CD14-positive monocyte (primary cell): ENCODE measurements at regions not wholly inside any gene's neighbourhood (a gene's known extent, or its start where the extent isn't known, plus 50 kb on each side); places are given as distances from the start of the nearest gene placed in this dataset.

Experiments used
- DNase-seq, 3 donors: peaks; one replicate each; pipeline ENCODE4 v3.0.0-alpha.2; 2011 to 2022
- H2AFZ ChIP-seq: 2 replicates; pipeline ENCODE4 v1.6.0; 2012; ENCODE audit warnings: mild to moderate bottlenecking, low read depth, low read length, inconsistent platforms; ENCODE audit not compliant: insufficient read depth, poor library complexity, severe bottlenecking
- H3K27ac ChIP-seq, 2 donors: 1 replicate in 1 of 2; 2 replicates in 1 of 2; pipeline ENCODE4 v1.5.1; 2012 to 2013; ENCODE audit warnings: low read length in 2 of 2, control low read depth in 1 of 2, inconsistent platforms in 1 of 2, low read depth in 1 of 2, mild to moderate bottlenecking in 1 of 2
- H3K27me3 ChIP-seq, 2 donors: one replicate each; pipeline versions ENCODE4 v1.6.0 to v1.6.1; 2011 to 2013; ENCODE audit warnings: low read length in 2 of 2; ENCODE audit not compliant: control insufficient read depth in 2 of 2, insufficient read depth in 2 of 2
- H3K36me3 ChIP-seq, 2 donors: replicated peaks in 1 of 2; 1 replicate in 1 of 2; 2 replicates in 1 of 2; pipeline versions ENCODE4 v1.5.1 to v1.6.1; 2012 to 2013; ENCODE audit warnings: low read length in 2 of 2, control low read depth in 1 of 2, inconsistent platforms in 1 of 2, mild to moderate bottlenecking in 1 of 2; ENCODE audit not compliant: insufficient read depth in 2 of 2, control insufficient read depth in 1 of 2
- H3K4me1 ChIP-seq, 2 donors: 1 replicate in 1 of 2; 2 replicates in 1 of 2; pipeline versions ENCODE4 v1.5.1 to v1.6.1; 2012 to 2013; ENCODE audit warnings: low read length in 2 of 2, control low read depth in 1 of 2, inconsistent platforms in 1 of 2, mild to moderate bottlenecking in 1 of 2, moderate library complexity in 1 of 2; ENCODE audit not compliant: insufficient read depth in 2 of 2, control insufficient read depth in 1 of 2
- H3K4me2 ChIP-seq: replicated peaks from 2 replicates; pipeline ENCODE3; 2012; ENCODE audit warnings: low read length, moderate library complexity, mild to moderate bottlenecking; ENCODE audit not compliant: poor library complexity, severe bottlenecking; ENCODE audit errors: extremely low read depth
- H3K4me3 ChIP-seq, 3 experiments: fragments of 200-600 bp in 1 of 3; sonication (generic) in 1 of 3; replicated peaks in 1 of 3; 1 replicate in 2 of 3; 2 replicates in 1 of 3; pipeline ENCODE4 v1.5.1; 2011 to 2013; ENCODE audit warnings: low read length in 3 of 3, mild to moderate bottlenecking in 3 of 3, control low read depth in 2 of 3, low read depth in 2 of 3, inconsistent platforms in 1 of 3, moderate library complexity in 1 of 3
- H3K79me2 ChIP-seq: 2 replicates; pipeline ENCODE4 v1.6.0; 2012; ENCODE audit warnings: mild to moderate bottlenecking, control low read depth, inconsistent platforms, low read length, moderate library complexity; ENCODE audit not compliant: insufficient read depth
- H3K9ac ChIP-seq: 2 replicates; pipeline ENCODE4 v1.6.0; 2017; ENCODE audit warnings: low read length, mild to moderate bottlenecking; ENCODE audit not compliant: insufficient read depth, poor library complexity, severe bottlenecking
- H3K9me3 ChIP-seq, 2 donors: replicated peaks in 1 of 2; 1 replicate in 1 of 2; 2 replicates in 1 of 2; pipeline versions ENCODE4 v1.5.1 to v1.6.1; 2012 to 2013; ENCODE audit warnings: low read length in 2 of 2, control low read depth in 1 of 2; ENCODE audit not compliant: control insufficient read depth in 1 of 2, insufficient read depth in 1 of 2
- H4K20me1 ChIP-seq: 2 replicates; pipeline ENCODE4 v1.6.0; 2012; ENCODE audit warnings: mild to moderate bottlenecking, low read length, control low read depth, moderate library complexity; ENCODE audit not compliant: insufficient read depth
- H3K27ac Mint-ChIP-seq, 7 donors: one replicate each; pipeline ENCODE4 v1.8.0; 2020; ENCODE audit warnings: mild to moderate bottlenecking in 7 of 7, mixed read lengths in 7 of 7, moderate library complexity in 6 of 7, inconsistent platforms in 2 of 7
- H3K27me3 Mint-ChIP-seq, 3 donors: one replicate each; pipeline ENCODE4 v1.8.0; 2021 to 2022; ENCODE audit warnings: low read depth in 3 of 3, mild to moderate bottlenecking in 3 of 3, mixed read lengths in 3 of 3, moderate library complexity in 3 of 3, inconsistent platforms in 1 of 3
- H3K36me3 Mint-ChIP-seq, 2 donors: one replicate each; pipeline ENCODE4 v1.8.0; 2020; ENCODE audit warnings: mixed read lengths in 2 of 2, inconsistent platforms in 1 of 2, mild to moderate bottlenecking in 1 of 2
- H3K4me1 Mint-ChIP-seq: one replicate; pipeline ENCODE4 v1.8.0; 2020; ENCODE audit warnings: mild to moderate bottlenecking, mixed read lengths
- H3K4me3 Mint-ChIP-seq, 2 donors: one replicate each; pipeline ENCODE4 v1.8.0; 2020; ENCODE audit warnings: mild to moderate bottlenecking in 2 of 2, mixed read lengths in 2 of 2, moderate library complexity in 1 of 2
- H3K9me3 Mint-ChIP-seq, 7 donors: one replicate each; pipeline ENCODE4 v1.8.0; 2020 to 2022; ENCODE audit warnings: mixed read lengths in 7 of 7, mild to moderate bottlenecking in 6 of 7, moderate library complexity in 6 of 7, inconsistent platforms in 2 of 7
- WGBS: methylation state at CpG from one replicate; pipeline ENCODE4 v1.1.5; 2013; ENCODE audit warnings: missing lambda C conversion rate; ENCODE audit not compliant: insufficient coverage; 5-methylcytosine and 5-hydroxymethylcytosine counted together
- intact Hi-C, 2 donors: fragments of 100-400 bp; cut with micrococcal nuclease; formaldehyde crosslinking; loops; one replicate each; pipeline versions ENCODE4 v1.15.0 to v1.15.1; 2023
- TF ChIP-seq, protein P1 (sequence below): fragments of 200-600 bp; IDR thresholded peaks from one replicate; pipeline ENCODE4 v1.8.0; 2022; ENCODE audit warnings: antibody characterized with exemption, mild to moderate bottlenecking

DNA sequence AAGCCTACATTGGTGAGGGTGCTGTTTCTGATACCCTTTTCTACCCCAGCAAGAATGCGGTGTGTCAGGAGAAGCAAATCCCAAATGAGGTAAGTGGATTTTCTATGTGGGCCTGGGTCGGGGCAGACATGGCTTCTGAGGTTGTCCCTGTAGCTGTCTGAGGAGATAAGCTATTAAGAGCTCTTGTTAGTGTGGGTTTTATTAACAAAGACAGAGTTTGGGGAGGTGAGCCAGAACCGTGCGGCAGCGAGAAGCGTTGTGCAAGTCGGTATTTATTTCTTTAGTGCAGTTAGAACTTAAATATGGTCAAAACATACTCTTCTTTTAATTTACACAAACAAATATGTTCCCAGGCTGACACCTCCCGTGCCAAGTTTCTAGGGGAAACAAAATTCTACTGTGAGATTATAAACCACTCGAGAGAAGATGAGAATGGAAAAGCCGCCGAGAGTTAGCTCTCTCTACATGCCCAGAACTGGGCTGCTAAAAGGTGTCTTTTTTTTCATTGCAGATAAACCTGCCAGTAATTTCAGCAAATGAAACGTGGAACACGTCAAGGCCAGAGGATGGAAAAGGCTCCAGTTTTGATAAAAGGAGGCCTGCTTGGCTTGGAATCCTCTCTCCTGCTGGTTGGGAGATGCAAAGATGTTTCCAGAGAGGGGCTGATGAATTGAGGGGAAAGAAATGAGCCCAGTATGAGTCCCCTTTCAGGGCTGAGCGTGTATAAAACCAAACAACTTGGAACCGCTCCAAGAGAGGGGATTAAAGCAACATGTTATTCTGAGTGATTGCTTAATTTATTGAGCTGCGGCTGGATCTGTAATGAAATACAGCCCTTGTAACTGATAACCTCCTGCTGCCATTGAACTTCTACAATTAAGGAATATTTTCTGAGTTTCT is 254.6 kb downstream of the MRTFB start:
- Mint-ChIP-seq H3K4me3 (no peak overlapping the region), H3K9me3 (peaks cover 0 to 2% (median 0%) of the 10 kb centered on the region in 7 donors), H3K4me1 (no peaks in the 10 kb centered on the region), H3K36me3 (no peaks in the 10 kb centered on the region), H3K27me3 (peaks cover 1 to 16% (median 7%) of the 10 kb centered on the region in 3 donors), H3K27ac (no peak overlapping the region)
- Histone ChIP-seq H3K79me2 (no peaks in the 10 kb centered on the region), H3K36me3 (no peaks in the 10 kb centered on the region), H3K27me3 (no peaks in the 10 kb centered on the region), H3K4me2 (no peak overlapping the region), H4K20me1 (no peaks in the 10 kb centered on the region), H3K4me3 (no peak overlapping the region), H3K27ac (no peak overlapping the region), H3K4me1 (no peaks in the 10 kb centered on the region), H3K9ac (no peak overlapping the region), H2AFZ (no peak overlapping the region), H3K9me3 (no peaks in the 10 kb centered on the region)
- TF ChIP-seq, protein P1, sequence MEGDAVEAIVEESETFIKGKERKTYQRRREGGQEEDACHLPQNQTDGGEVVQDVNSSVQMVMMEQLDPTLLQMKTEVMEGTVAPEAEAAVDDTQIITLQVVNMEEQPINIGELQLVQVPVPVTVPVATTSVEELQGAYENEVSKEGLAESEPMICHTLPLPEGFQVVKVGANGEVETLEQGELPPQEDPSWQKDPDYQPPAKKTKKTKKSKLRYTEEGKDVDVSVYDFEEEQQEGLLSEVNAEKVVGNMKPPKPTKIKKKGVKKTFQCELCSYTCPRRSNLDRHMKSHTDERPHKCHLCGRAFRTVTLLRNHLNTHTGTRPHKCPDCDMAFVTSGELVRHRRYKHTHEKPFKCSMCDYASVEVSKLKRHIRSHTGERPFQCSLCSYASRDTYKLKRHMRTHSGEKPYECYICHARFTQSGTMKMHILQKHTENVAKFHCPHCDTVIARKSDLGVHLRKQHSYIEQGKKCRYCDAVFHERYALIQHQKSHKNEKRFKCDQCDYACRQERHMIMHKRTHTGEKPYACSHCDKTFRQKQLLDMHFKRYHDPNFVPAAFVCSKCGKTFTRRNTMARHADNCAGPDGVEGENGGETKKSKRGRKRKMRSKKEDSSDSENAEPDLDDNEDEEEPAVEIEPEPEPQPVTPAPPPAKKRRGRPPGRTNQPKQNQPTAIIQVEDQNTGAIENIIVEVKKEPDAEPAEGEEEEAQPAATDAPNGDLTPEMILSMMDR, result no peak
- no peak for DNase-seq
- intact Hi-C loops, result no loop called here
- 87% methylated on average over 7 of the region's 16 CpGs for WGBS

DNA sequence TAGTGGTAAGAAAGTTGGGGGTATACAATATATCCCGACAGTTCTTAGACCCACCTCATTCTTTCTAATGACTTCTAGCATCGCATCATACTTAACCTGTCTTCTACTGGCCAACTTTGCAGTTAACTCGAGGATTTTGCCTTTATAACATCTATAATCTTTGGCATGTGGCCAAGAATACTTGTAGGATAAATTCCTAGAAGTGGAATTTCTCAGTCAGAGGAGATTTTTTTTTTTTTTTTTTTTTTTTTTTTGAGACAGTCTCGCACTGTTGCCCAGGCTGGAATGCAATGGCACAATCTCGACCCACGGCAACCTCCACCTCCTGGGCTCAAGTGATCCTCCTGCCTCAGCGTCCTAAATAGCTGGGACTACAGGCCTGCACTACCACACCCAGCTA is 253.5 kb downstream of the MRTFB start:
- no CpG with 5 or more reads among the region's 7 CpGs for WGBS
- no peak overlapping the region for H3K4me3 ChIP-seq
- H2AFZ ChIP-seq, result no peak overlapping the region
- no peaks in the 10 kb centered on the region for H3K9me3 ChIP-seq
- H4K20me1 ChIP-seq, result no peaks in the 10 kb centered on the region
- no peak overlapping the region for H3K4me2 ChIP-seq
- DNase-seq, result no peak
- TF ChIP-seq, protein P1, result no peak
- no peaks in the 10 kb centered on the region for H3K36me3 ChIP-seq
- Mint-ChIP-seq H3K36me3 (no peaks in the 10 kb centered on the region), H3K4me3 (no peak overlapping the region), H3K27me3 (peaks cover 1 to 13% (median 7%) of the 10 kb centered on the region in 3 donors), H3K27ac (no peak overlapping the region), H3K9me3 (peaks cover 0 to 2% (median 0%) of the 10 kb centered on the region in 7 donors), H3K4me1 (no peaks in the 10 kb centered on the region)
- H3K27me3 ChIP-seq, result no peaks in the 10 kb centered on the region
- no peaks in the 10 kb centered on the region for H3K4me1 ChIP-seq
- intact Hi-C loops, result no loop called here
- no peaks in the 10 kb centered on the region for H3K79me2 ChIP-seq
- H3K27ac ChIP-seq, result no peak overlapping the region
- no peak overlapping the region for H3K9ac ChIP-seq
